NT2/D1 (cell line): ENCODE measurements at regions not wholly inside any gene's neighbourhood (a gene's known extent, or its start where the extent isn't known, plus 50 kb on each side); places are given as distances from the start of the nearest gene placed in this dataset.

Experiments used
- SUZ12 ChIP-seq: IDR thresholded peaks from 2 replicates; pipeline ENCODE4 v1.6.1; 2011; ENCODE audit not compliant: insufficient read length, insufficient read depth; ENCODE audit errors: extremely low read depth
- ZNF274 ChIP-seq: IDR thresholded peaks from 2 replicates; pipeline ENCODE4 v1.6.1; 2011; ENCODE audit warnings: mild to moderate bottlenecking, low read depth, low read length

GRCh38 chr10:130713135-130713534, 576.9 kb downstream of the GLRX3 start:
- TF ChIP-seq ZNF274: no peak
- no peak for TF ChIP-seq SUZ12
